ENCODE measurements at regions not wholly inside any gene's neighbourhood (a gene's known extent, or its start where the extent isn't known, plus 50 kb on each side); places are given as distances from the start of the nearest gene placed in this dataset.

DNA sequence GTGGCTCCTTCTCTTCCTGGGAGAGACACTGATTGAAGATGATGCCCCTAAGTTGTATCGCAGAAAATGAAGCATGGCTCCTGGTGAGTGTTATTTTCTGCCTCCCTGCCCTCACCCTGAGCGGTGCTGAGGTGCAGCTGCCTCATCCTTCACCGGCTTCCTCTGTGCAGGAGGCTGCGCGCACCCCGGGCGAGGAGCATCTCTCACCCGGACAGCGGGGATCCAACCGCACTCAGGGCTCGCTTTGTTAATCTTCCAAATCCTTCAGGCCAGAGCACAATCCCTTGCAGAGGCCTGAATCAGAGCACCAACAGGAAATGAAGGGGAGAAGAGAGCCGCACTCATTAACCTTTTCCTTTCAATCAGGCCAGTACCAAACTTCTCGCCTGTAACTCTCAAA, 910.3 kb downstream of the CCSER2 start:
- TF ChIP-seq, protein P1, sequence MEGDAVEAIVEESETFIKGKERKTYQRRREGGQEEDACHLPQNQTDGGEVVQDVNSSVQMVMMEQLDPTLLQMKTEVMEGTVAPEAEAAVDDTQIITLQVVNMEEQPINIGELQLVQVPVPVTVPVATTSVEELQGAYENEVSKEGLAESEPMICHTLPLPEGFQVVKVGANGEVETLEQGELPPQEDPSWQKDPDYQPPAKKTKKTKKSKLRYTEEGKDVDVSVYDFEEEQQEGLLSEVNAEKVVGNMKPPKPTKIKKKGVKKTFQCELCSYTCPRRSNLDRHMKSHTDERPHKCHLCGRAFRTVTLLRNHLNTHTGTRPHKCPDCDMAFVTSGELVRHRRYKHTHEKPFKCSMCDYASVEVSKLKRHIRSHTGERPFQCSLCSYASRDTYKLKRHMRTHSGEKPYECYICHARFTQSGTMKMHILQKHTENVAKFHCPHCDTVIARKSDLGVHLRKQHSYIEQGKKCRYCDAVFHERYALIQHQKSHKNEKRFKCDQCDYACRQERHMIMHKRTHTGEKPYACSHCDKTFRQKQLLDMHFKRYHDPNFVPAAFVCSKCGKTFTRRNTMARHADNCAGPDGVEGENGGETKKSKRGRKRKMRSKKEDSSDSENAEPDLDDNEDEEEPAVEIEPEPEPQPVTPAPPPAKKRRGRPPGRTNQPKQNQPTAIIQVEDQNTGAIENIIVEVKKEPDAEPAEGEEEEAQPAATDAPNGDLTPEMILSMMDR (IDR thresholded peaks at IDR 0.05; ENCODE audit: insufficient read depth, low read length, poor library complexity, severe bottlenecking), result no peak
- TF ChIP-seq EZH2phosphoT487 (conservative IDR thresholded peaks at IDR 0.05; ENCODE audit: low read length), result no peak
- Histone ChIP-seq H3K27me3 (ENCODE audit: low read length) (no peaks in the 10 kb centered on the region), H3K4me3 (ENCODE audit: insufficient read depth, low read length, poor library complexity, severe bottlenecking) (no peak overlapping the region), H3K4me2 (ENCODE audit: low read depth, low read length, poor library complexity, severe bottlenecking) (no peak overlapping the region), H3K9ac (ENCODE audit: low read length) (no peak overlapping the region), H3K9me3 (ENCODE audit: insufficient read depth, low read length) (no peaks in the 10 kb centered on the region), H3K9me2 (replicated peaks; ENCODE audit: insufficient read depth, low read length) (no peaks in the 10 kb centered on the region), H3K36me3 (ENCODE audit: low read length) (no peaks in the 10 kb centered on the region), H4K20me1 (ENCODE audit: low read depth, low read length) (no peaks in the 10 kb centered on the region), H3K79me2 (ENCODE audit: insufficient read depth, low read length) (no peaks in the 10 kb centered on the region), H3K27ac (ENCODE audit: low read depth, low read length) (no peak overlapping the region), H2AFZ (ENCODE audit: low read depth, low read length, severe bottlenecking) (no peak overlapping the region), H3F3A (ENCODE audit: insufficient read depth) (no peaks in the 10 kb centered on the region)

DNA sequence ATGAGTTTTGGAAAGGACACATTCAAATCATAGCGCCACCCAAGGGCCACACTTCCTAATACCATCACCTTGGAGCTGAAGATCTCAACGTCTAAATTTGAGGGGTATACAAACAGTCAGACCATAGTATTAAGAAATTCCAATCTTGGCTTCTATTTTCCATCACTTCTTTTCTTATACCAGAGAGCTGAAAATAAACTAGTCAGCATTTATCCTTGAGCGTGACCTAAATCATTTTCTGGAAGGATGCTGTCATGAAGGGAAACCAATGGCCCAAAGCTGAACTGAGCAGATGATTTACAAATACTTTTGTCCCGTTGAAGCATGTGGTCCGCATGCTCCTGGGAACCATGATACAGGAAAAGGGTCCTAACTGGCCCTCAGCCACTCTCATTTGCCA, 921.9 kb downstream of the CCSER2 start:
- Histone ChIP-seq H3K79me2 (ENCODE audit: insufficient read depth, low read length) (no peaks in the 10 kb centered on the region), H3F3A (ENCODE audit: insufficient read depth) (no peaks in the 10 kb centered on the region), H3K27me3 (ENCODE audit: low read length) (no peaks in the 10 kb centered on the region), H3K27ac (ENCODE audit: low read depth, low read length) (no peak overlapping the region), H2AFZ (ENCODE audit: low read depth, low read length, severe bottlenecking) (no peak overlapping the region), H3K9me2 (replicated peaks; ENCODE audit: insufficient read depth, low read length) (no peaks in the 10 kb centered on the region), H3K4me2 (ENCODE audit: low read depth, low read length, poor library complexity, severe bottlenecking) (no peak overlapping the region), H3K4me3 (ENCODE audit: insufficient read depth, low read length, poor library complexity, severe bottlenecking) (no peak overlapping the region), H3K9me3 (ENCODE audit: insufficient read depth, low read length) (no peaks in the 10 kb centered on the region), H4K20me1 (ENCODE audit: low read depth, low read length) (no peaks in the 10 kb centered on the region), H3K9ac (ENCODE audit: low read length) (no peak overlapping the region), H3K36me3 (ENCODE audit: low read length) (no peaks in the 10 kb centered on the region)
- no peak for TF ChIP-seq EZH2phosphoT487 (conservative IDR thresholded peaks at IDR 0.05; ENCODE audit: low read length)
- TF ChIP-seq, protein P1 (IDR thresholded peaks at IDR 0.05; ENCODE audit: insufficient read depth, low read length, poor library complexity, severe bottlenecking), result no peak

DNA sequence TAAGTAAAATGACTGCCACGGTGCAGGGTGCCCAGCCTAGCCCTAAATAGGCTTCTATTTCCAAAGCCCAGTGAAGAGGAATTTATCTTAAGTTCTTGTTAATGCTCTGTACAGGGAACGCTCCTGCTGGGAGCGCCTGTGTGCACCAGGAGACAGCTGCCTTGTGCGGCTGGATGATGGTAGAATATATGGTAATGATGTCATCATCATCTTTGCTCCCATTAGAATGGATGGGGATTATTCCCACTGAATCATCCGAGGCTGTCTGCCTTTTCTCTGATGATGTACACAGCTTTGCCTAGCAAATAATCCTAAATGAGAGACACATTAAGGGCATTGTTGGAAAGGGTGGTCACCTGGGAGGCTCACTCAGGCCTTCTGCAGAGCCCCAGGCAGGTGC, 928.1 kb downstream of the CCSER2 start:
- Histone ChIP-seq H3K4me3 (ENCODE audit: insufficient read depth, low read length, poor library complexity, severe bottlenecking) (no peak overlapping the region), H3K9me2 (replicated peaks; ENCODE audit: insufficient read depth, low read length) (no peaks in the 10 kb centered on the region), H3K9ac (ENCODE audit: low read length) (no peak overlapping the region), H4K20me1 (ENCODE audit: low read depth, low read length) (no peaks in the 10 kb centered on the region), H3K79me2 (ENCODE audit: insufficient read depth, low read length) (no peaks in the 10 kb centered on the region), H3K4me2 (ENCODE audit: low read depth, low read length, poor library complexity, severe bottlenecking) (no peak overlapping the region), H3K9me3 (ENCODE audit: insufficient read depth, low read length) (no peaks in the 10 kb centered on the region), H2AFZ (ENCODE audit: low read depth, low read length, severe bottlenecking) (no peak overlapping the region), H3K27ac (ENCODE audit: low read depth, low read length) (no peak overlapping the region), H3K27me3 (ENCODE audit: low read length) (no peaks in the 10 kb centered on the region), H3F3A (ENCODE audit: insufficient read depth) (no peaks in the 10 kb centered on the region), H3K36me3 (ENCODE audit: low read length) (no peaks in the 10 kb centered on the region)
- no peak for TF ChIP-seq EZH2phosphoT487 (conservative IDR thresholded peaks at IDR 0.05; ENCODE audit: low read length)
- TF ChIP-seq, protein P1 (IDR thresholded peaks at IDR 0.05; ENCODE audit: insufficient read depth, low read length, poor library complexity, severe bottlenecking), result no peak
